ENCODE measurements at regions not wholly inside any gene's neighbourhood (a gene's known extent, or its start where the extent isn't known, plus 50 kb on each side); places are given as distances from the start of the nearest gene placed in this dataset.

DNA sequence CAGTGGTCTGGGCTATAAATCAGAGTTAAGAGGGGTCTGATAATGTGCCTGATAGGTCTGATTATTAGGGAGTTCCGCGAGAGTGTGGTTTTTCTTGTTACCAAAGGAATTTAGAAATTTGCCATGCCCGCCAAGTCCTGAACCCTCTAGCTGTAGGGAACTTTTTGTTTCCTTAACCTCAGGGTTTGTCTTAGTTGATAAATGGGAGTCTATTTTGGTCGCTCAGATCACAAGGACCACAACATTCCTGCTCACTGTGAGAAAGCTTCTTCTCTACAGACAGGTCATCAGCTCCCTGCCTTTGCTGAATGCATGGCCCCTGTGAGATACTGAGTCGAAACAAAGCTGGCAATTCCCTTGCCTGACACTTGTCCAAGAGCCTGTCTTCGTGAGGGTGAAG is 497.8 kb downstream of the HS3ST4 start:
- no peak for DNase-seq (ENCODE audit: low read depth)

DNA sequence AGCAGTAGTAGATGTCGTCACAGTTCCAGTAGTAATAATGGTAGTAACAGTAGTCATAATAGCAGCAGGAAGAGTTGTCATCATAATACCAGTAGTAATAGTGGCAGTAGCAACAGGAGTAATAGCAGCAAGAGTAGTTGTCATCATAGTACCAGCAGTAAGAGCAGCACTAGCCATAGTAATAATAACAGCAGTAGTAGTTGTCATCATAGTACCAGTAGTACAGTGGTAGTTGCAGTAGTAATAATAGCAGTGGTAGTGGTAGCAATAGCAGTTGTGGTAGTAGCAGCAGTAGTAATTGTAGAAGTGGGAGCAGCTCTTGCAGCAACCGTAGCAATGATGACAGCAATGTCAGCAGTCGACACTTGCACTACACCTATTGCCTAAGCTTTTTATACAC is 502.8 kb downstream of the HS3ST4 start:
- DNase-seq (ENCODE audit: low read depth) = no peak

DNA sequence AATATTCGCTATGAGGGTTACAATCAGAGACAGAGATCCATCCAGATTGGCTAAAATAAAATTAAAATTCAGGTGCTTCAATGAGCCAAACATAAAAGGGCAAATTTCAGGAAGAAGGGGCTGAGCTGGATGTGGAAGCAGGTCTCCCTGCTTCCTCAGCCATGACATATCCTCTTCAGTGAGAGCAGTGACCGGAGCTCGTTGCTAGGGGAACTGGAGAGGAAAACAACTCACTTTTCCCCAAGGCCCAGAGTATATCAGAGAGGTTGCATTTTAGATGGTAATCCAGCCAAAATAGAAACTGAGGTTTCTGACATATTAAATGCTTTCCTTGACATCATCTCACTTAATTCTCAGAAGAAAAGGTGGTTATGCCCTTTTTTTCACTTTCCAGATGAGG is 503.5 kb downstream of the HS3ST4 start:
- no peak for DNase-seq (ENCODE audit: low read depth)

DNA sequence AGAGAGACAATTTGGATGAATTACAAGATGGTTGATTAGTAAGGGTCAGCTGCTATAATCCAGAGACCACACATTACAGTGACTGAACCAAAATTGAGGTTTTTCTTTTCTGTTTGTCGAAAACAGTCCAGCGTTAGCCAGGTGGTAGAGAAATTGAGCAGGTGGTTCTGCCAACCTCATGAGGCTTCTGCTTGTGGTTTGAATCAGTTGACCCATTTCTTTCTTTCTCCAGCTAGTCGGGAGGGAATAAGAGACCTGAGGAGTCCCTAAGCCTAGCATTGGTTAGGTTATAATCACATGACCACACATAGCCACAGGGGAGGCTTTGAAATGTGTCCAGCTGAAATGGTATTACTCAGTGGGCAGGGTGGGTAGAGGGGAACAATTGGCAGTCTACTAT is 504.6 kb downstream of the HS3ST4 start:
- DNase-seq (ENCODE audit: low read depth) = no peak

DNA sequence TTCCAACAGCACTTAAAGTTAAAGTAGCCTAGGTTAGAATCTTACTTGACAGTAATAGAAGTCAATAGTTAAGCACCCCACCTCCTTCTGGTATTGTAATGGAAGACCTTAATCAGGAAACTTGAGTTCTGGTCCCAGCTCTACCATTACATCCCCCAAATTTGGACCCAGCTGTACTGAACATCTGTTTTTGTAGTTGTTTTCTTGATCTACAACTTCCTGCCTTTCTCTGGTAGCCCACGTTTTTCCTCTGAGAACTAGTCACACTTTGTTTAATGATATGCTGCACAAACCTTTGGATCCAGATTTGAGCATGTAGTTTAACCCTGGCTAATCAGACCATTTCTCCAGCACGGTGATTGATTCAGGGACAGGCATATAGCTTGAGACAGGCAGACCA is 505.0 kb downstream of the HS3ST4 start:
- DNase-seq (ENCODE audit: low read depth) = no peak

DNA sequence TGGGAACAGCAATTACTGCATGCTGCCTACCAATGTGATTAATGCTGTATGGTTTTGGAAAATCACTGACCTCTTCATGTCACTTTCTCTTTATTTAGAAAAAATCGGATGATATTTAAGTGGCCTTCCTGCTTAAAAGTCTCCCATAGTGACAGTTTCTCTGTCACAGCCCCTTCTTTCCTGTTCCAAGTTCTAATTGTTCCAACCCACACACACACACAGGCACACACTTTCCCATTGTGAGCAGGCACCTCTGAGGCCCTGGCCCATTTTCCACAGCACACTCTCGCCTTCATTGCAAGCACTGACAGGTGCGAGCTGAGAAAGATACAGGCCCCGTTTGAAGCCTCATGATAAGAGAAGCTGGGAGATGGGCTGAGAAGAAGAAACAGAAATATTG is 505.9 kb downstream of the HS3ST4 start:
- no peak for DNase-seq (ENCODE audit: low read depth)

DNA sequence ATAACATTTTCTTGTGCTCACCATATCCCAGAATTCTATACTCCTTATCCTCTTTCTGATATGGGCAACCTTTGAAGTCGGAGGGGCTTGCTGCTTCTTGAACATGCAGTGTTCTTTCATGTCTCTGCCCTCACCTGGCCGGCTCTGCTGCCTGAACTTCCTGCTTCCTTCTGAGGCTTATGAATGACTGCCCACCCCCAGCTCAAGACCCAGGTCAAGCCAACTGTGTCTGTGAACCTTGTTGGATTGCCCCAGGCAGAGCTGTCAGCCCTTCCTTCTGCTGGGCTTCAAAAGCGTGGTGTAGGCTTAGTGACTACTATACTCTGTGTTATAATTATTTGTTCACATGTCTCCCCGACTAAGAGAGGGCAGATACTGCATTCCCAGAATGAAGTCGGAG is 506.5 kb downstream of the HS3ST4 start:
- no peak for DNase-seq (ENCODE audit: low read depth)

DNA sequence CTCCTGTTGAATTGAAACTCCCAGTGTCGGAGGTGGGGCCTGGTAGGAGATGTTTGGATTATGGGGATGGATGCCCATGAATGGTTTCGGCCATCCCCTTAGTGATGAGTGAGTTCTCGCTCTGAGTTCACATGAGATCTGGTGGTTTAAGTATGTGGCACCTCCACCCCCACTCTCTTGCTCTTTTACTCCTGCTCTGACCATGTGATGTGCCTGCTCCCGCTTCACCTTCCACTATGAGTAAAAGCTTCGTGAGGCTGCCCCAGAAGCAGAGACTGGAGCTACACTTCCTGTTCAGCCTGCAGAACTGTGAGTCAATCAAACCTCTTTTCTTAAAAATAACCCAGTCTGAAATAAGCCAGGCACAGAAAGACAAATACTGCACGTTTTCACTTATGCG is 512.4 kb downstream of the HS3ST4 start:
- no peak for DNase-seq (ENCODE audit: low read depth)

DNA sequence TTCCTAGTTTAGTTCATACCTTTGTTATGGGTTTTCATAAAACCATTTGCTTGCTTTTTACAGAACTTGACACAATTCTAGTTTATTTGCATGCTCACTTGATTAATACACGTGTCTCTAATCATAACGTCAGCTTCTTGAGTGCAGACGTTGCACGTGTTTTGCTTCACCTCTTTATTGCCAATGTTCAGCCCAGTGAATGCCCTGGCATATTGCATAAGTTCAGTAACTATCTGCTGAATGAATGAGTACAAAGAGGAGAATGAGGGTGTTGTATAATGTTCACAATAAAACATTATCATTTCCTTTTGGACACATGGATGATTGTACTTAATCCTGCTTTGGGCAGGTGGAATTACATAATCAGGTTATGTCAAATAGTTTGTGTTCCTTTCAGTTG is 519.8 kb downstream of the HS3ST4 start:
- DNase-seq (ENCODE audit: low read depth) = no peak

DNA sequence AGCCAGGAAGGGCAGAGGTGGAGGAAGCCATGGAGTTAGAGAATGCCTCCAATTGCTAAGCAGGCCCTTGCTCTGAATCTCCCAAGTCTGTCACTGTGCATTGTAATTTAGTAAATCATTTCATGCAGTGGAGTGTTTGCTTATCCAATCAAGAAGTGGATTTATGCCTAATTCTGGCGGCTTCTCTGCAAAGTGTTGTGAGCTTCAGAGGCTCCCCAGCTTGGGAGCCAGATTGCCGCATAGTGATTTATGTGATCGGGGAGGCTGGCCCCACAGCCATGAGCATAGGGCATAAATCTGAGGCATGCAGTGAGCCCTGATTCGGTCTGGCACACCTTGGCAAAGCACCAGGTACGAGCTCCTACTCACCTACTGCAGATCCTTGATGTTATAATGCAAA is 520.8 kb downstream of the HS3ST4 start:
- no peak for DNase-seq (ENCODE audit: low read depth)

DNA sequence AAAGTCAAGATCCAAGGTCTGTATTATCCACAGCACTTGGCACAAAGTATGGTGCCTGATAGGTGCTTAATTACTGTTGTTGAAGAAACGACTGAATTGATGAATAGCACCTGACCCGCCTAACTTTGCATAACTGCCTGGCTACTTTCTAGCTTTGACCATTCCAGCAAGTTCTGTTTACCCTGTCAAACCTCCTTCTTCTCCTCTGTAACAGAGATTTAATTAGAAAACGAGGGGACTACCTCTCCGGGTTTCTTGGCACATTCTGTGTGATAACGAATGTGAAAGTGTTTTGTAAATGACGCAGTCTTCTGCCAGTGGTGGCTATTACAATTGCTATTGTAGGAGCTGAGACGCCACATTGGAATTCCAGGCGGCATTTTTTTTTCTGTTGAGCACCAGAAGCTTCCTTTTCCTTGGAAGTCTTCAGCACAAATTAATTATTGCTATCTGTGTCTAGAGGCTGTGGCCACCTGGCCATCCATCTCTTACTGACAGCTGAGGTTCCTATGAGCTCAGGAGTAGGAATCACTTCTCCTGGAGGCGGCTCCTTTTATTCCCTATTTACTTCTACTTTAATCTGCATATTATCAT is 522.9 kb downstream of the HS3ST4 start:
- DNase-seq (ENCODE audit: low read depth) = no peak

DNA sequence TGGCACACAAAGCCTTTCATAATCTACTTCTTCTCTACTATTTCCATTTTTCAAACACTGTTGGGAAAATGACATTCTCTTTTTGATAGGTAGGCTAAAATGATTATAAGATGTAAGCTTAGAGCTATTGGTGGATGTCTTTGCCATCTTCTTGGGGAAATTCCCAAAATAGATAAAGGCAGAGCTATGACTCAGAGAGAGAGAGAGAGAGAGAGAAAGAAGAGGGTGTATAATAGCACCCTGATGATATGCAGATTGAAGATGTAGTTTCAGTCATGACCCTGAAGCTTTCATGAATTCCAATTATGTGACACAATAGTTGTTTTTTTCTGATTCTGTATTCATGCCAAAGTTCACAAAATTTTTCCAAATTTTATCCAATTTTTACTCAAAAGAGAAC is 529.1 kb downstream of the HS3ST4 start:
- no peak for DNase-seq (ENCODE audit: low read depth)

DNA sequence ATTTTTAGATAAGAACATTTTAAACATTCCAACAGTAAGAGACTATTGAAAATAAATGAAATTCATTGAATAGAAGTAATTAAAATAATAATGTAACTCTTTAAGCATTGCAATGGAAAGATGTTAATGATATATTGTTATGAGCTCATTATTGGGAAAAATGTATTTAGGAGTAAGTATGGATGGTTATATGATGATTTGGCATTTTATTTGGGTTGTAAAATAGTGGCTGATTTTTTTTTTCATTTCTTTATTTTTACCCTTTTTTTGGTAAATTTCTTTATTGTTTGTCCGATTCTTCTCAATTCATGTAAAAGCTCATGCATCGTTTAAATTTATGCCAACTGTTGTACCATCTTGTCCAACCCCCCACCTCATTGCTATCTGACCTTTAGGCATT is 539.9 kb downstream of the HS3ST4 start:
- DNase-seq (ENCODE audit: low read depth) = no peak

DNA sequence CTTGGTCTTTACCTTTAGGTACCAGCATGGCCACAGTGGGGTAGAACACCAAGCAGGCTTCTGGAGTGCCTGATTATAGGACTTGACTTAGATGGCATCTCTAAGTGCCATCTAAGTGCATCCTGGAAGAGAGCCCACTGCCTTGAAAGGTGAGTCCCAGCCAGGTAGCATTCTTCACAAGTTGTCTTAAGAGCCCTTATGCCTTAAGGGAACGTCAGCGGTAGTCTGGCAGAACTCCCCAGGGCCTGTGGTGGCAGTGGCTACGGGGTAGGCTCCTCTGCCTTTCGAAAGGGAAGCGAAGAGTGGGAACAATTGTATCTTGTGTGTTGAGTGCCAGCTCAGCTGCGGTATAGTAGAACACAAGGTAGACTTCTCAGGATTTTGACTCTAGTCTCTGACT is 549.0 kb downstream of the HS3ST4 start:
- DNase-seq (ENCODE audit: low read depth) = no peak

DNA sequence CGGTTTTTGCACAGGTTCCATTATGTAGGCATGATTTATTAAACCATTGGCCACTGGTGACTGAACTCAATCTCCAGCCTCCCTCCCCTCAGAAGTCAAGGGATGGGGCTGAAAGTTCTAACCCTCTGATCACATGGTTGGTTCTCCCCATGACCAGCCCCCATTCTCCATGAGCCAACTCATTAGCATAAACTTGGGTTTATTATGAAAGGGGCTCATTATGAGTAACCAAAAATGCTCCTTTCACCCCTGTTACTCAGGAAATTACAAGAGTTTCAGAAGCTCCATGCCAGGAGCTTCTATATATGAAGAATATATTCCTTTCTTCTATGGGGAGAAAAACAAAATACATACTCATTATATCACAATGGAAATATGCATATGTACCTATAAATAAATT is 555.3 kb downstream of the HS3ST4 start:
- DNase-seq (ENCODE audit: low read depth) = no peak

DNA sequence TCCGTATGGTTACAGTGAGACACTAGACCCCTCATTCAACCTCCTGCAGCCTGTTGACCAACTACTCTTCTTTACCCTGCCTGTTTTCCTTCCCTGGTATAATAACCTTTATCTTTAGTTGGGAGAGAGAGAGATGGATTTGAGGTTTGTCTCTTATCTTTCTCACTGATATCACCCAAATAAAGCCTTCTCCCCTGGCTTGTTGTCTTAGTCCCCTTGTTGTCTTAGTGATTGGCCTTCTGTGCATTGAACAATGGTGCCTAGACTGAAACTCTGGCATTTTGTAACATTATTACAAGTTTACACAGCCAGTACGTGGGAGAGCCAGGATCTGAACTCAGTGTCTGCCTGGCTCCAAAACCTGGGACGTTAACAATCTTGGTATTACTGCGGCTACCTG is 560.8 kb downstream of the HS3ST4 start:
- no peak for DNase-seq (ENCODE audit: low read depth)

DNA sequence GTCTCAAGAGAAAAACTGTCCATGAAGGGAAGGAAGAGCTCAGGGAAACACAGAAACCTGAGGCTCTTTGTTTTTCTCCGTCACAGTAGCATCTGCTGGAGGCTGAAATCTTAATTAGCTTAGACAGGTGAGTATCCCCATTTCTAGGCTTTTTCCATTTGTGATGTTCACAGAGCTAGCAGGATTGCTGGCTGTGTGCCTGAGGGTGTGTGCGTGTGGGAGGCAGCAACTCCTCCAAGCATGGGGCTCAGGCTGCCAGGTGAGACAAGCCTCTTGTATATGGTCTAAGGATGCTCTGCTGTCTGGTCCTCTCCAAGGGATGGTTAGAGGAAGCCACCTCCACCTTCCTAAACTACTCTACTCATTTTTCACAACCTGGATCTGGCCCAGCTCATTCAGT is 569.9 kb downstream of the HS3ST4 start:
- DNase-seq (ENCODE audit: low read depth) = no peak

DNA sequence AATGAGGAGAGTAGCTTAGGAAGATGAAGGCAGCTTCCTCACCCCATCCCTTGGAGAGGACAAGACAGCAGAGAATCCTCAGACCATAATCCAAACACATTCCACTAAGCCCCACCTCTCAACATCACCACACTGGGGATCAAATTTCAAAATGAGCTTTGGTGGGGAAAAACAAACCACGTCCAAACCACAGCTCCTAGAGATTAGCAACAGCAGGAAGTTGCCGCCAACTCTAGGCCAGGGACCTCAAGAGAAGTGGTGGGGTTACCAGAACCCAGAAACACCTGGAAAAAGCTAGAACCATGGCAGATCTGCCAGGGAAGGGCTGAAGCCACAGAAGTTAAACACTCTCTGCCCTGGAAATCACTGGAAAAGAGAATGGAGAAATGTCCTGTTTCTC is 571.6 kb downstream of the HS3ST4 start:
- no peak for DNase-seq (ENCODE audit: low read depth)

DNA sequence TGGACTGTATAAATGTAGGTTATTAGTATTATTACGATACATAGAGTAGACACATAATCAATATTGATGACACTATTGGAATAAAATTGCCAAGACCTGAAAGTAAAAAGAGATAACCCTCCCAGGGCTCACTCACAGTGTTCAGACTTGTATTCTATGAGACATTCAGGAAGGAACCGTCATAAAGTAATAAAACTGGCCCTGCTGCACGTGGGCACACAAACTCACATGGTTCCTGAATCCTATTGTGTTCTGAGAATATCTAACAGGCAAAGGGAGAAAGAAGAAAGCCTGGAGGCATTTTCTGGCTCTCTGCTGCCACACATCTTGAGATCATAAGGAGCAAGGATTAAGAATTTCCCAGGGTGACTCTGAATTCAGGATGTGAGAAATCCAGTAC is 575.9 kb downstream of the HS3ST4 start:
- DNase-seq (ENCODE audit: low read depth) = no peak

DNA sequence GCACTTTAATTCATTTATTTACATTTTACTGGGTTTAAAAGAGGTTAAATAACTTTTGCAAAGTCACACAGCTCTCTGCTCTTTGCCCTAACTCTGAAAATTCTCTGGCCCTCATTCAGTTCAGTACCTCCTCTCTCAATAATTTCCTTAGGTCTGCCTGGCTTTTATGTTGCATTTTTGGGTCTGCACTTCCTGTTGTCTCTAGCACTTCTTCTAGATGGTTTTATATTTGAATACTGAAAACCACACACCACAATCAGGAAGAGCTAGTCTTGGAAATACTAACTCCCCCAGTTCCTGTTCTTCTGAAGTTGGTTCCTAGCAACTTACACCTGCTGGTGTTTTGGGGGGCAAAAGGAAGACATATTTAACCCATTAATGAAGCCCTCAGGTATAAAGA is 577.9 kb downstream of the HS3ST4 start:
- no peak for DNase-seq (ENCODE audit: low read depth)

DNA sequence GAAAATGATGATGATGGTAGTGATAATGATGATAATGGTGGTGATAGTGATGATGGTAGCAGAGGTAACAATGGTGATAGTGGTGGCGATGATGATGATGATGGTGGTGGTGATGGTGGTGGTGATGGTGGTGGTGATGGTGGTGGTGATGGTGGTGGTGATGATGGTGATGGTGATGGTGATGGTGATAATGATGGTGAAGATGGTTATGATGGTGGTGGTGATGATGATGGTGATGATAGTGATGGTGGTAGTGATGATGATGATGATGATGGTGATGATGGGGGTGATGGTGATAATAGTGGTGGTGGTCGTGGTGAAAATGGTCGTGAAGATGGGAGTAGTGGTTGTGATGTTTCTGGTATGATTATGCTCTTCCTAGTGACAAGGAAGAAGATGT is 581.8 kb downstream of the HS3ST4 start:
- no peak for DNase-seq (ENCODE audit: low read depth)

DNA sequence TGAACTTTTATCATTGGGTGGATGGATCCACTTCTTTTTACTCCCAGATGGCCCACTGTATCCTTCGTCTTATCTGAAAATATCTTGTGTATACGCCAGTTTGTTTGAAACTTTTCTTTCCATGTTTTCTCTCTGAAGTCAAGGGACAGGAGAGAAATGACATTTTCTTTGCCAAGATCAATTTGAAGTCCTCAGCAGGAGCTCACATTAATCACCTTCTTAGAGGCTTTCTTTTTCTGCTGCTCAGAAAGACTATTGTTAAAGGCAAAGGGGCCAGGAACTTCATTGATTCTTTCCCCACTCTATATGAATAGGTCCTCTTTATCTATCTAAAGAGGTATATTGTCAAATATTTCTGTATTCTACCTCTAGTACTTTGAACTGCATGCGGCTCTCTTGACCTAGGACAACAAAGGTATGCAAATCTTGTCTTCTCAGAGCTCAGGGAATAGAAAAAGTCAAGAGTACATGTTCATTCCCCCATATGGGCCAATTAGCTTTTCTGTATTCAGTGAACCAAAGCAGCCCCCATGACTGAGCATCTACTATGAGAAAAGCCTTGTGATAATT is 583.3 kb downstream of the HS3ST4 start:
- no peak for DNase-seq (ENCODE audit: low read depth)

DNA sequence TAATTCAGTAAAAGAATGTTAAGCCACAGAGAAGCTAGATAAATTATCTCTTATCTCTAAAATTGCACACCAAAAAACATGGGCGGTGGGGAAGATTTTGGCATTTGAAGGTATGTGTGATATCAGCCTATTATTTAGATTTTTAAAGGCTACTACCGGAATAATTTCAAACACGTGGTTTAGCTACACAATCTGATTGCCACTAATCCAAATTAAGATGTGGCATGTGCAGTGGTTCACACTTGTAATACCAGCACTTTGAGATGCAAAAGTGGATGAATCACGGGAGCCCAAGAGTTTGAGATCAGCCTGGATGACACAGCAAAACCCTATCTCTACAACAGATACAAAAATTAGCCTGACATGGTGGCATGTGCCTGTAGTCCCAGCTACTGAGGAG is 584.5 kb downstream of the HS3ST4 start:
- DNase-seq (ENCODE audit: low read depth) = no peak

DNA sequence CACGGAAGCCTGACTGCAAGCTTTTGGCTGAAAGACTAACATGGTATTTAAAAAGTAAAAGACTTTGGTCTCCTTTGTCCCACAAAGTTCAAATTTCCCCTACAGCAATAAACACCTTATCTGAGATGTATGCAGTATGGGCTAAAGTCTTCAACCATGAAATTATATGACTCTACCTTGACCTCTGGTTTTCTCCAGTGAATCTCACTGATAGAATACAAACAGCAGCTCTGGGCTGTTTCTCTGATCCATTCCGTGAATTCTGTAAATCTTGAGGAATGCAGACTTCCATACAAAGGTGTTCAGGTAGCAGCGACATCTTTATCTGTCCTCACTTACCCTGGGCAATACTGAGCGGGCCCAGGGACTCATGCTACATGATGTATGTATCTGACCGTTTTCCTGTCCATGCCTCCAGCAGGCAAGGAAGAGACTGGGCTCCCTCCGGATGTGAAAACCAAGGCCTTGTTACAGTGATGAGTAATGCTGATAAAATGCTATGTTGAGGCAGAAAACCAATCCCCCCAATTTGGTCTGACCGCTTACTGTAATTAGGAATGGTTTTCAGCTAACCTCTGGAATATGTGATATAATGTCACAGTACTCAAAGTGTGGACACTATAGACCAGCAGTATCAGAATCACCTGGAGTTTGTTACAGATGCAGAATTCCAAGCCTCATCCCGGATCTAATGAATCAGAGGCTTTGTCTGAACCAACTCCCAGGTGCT is 589.8 kb downstream of the HS3ST4 start:
- no peak for DNase-seq (ENCODE audit: low read depth)
